A673 (cell line): ENCODE measurements at regions not wholly inside any gene's neighbourhood (a gene's known extent, or its start where the extent isn't known, plus 50 kb on each side); places are given as distances from the start of the nearest gene placed in this dataset.

Experiments used
- BruUV-seq: library from RNA; stranded (reverse); fragments of 400-500 nt; replicated peaks from 2 replicates; lab custom pipeline; 2021; lab: Mats Ljungman, UMichigan
- CTCF ChIA-PET: fragments of 300-600 bp; sonication (Branson Sonifier 250); formaldehyde crosslinking; loops from one replicate; lab custom pipeline; 2022; ENCODE audit warnings: antibody characterized with exemption; lab: Charles Lee
- POLR2A ChIA-PET: fragments of 300-600 bp; sonication (Branson Sonifier 250); formaldehyde crosslinking; loops from one replicate; lab custom pipeline; 2022; ENCODE audit warnings: antibody characterized with exemption; ENCODE audit not compliant: low non-redundant PET; lab: Charles Lee
- DNase-seq: peaks from one replicate; pipeline ENCODE4 v3.0.0-alpha.2; 2015; ENCODE audit warnings: low spot score
- H3K27ac ChIP-seq: fragments of 200-600 bp; sonication (generic); 2 replicates; pipeline ENCODE4 v1.5.1; 2016; ENCODE audit warnings: mixed run types, low read depth, mild to moderate bottlenecking, mixed read lengths, antibody characterized with exemption, low read length; ENCODE audit not compliant: poor library complexity, severe bottlenecking
- H3K27me3 ChIP-seq: fragments of 200-600 bp; sonication (generic); replicated peaks from 2 replicates; pipeline ENCODE4 v1.6.1; 2017; ENCODE audit warnings: mixed run types, low read depth, mild to moderate bottlenecking, mixed read lengths, antibody characterized with exemption, low read length; ENCODE audit not compliant: insufficient read depth, poor library complexity
- H3K36me3 ChIP-seq: fragments of 200-600 bp; sonication (generic); 2 replicates; pipeline ENCODE4 v1.6.1; 2016; ENCODE audit warnings: mixed run types, mild to moderate bottlenecking, mixed read lengths, antibody characterized with exemption, low read length; ENCODE audit not compliant: insufficient read depth, poor library complexity, severe bottlenecking
- H3K4me1 ChIP-seq: fragments of 200-600 bp; sonication (generic); 2 replicates; pipeline ENCODE4 v1.6.1; 2017; ENCODE audit warnings: mixed run types, mild to moderate bottlenecking, mixed read lengths, antibody characterized with exemption, low read length; ENCODE audit not compliant: insufficient read depth, poor library complexity, severe bottlenecking
- H3K4me3 ChIP-seq: fragments of 200-600 bp; sonication (generic); 2 replicates; pipeline ENCODE4 v1.5.1; 2016; ENCODE audit warnings: low read depth, mixed run types, mild to moderate bottlenecking, mixed read lengths, low read length; ENCODE audit not compliant: poor library complexity, severe bottlenecking
- H3K9me3 ChIP-seq: fragments of 200-600 bp; sonication (generic); 2 replicates; pipeline ENCODE4 v1.6.1; 2016; ENCODE audit warnings: mixed run types, low read depth, mild to moderate bottlenecking, mixed read lengths, antibody characterized with exemption, low read length; ENCODE audit not compliant: poor library complexity, severe bottlenecking
- CTCF ChIP-seq: fragments of 300-800, 200-600 bp; sonication (generic); conservative IDR thresholded peaks from 2 replicates; pipeline ENCODE4 v1.5.1; 2017; ENCODE audit warnings: low read depth, mild to moderate bottlenecking, antibody characterized with exemption, low read length, moderate library complexity, mixed read lengths
- EZH2 ChIP-seq: fragments of 200-600 bp; sonication (generic); IDR thresholded peaks from 2 replicates; pipeline ENCODE4 v1.6.1; 2017; ENCODE audit warnings: borderline replicate concordance, low read depth, mild to moderate bottlenecking, mixed read lengths, antibody characterized with exemption, low read length; ENCODE audit not compliant: poor library complexity, severe bottlenecking
- intact Hi-C: fragments of 100-400 bp; cut with micrococcal nuclease; formaldehyde crosslinking; loops from one replicate; pipeline ENCODE4 v1.10.0; 2022; ENCODE audit not compliant: unreplicated experiment

DNA sequence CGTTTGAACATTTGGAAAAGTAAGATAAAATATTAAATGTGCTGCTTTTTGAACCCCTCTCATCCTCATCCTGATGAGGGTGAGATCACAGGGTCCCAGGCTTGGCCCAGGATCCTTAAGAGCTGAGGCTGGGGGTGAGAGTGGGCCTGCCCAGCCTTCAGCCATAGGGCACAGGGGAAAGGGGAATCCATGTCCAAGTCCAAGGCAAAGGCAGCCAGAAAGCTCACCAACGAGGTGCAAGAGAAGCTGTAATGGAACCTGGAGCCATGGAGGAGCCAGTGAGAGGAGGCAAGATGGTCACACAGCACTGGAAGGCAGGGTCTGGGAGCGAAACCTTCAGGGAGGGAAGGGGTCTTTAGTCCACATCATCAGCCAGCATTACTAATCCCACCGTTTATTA is 191.9 kb downstream of the RRAGC start:
- no peak for DNase-seq
- Histone ChIP-seq H3K27ac (no peak overlapping the region), H3K4me1 (peaks cover 5% of the 10 kb centered on the region), H3K36me3 (no peaks in the 10 kb centered on the region), H3K9me3 (peaks cover 6% of the 10 kb centered on the region), H3K27me3 (peaks cover 3% of the 10 kb centered on the region), H3K4me3 (no peak overlapping the region)
- ChIA-PET CTCF (no interaction called here), POLR2A (no interaction called here)
- no TSS peak for BruUV-seq
- TF ChIP-seq CTCF (no peak), EZH2 (no peak)
- intact Hi-C loops = no loop called here

DNA sequence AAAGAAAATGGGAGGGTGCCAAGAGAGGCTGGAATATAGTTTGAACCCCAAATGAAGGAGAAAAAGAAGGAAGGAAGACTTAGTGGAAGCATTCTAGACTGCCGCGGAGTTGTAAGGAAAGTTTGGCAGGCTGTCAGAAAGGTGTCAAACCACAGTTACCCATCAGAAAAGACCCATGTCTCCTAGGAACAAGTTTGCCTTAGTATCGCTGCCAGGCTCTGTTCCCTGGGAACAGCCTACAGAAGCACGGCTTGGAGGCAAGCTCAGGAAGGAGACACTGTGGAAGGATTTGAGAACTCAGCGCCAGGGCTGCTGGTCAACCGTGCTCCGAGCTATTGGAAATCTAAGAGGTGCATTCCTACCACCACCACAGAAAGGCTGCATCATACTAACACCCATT is 197.4 kb downstream of the RRAGC start:
- no peaks in the 10 kb centered on the region for H3K4me1 ChIP-seq
- no peak overlapping the region for H3K27ac ChIP-seq
- H3K9me3 ChIP-seq = peaks cover 10% of the 10 kb centered on the region
- ChIA-PET POLR2A (no interaction called here), CTCF (no interaction called here)
- H3K27me3 ChIP-seq = peaks cover 3% of the 10 kb centered on the region
- BruUV-seq = no TSS peak
- H3K36me3 ChIP-seq = no peaks in the 10 kb centered on the region
- TF ChIP-seq EZH2 (no peak), CTCF (no peak)
- H3K4me3 ChIP-seq = no peak overlapping the region
- intact Hi-C loops = no loop called here
- no peak for DNase-seq

DNA sequence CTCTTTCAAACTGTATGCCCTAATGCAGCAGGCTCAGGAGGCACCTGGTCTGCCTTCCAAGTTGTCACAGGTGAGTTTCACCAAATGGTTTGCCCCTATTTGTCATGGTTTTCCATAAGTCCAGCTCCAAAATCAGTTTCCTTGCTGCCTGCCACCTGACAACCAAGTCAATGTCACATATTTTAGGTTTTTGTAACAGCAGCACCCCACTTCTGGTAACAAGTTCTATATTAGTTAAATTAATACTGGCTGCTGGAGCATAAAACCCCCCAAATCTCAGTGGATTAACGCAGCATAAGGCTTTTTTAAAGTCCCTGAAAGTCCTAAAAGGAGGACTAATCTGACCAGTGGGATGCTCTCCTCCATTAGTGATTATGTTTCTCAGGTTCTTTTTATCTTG is 200.7 kb downstream of the RRAGC start:
- H3K4me1 ChIP-seq = no peaks in the 10 kb centered on the region
- no peak for DNase-seq
- H3K27me3 ChIP-seq = peaks cover 3% of the 10 kb centered on the region
- no peak overlapping the region for H3K4me3 ChIP-seq
- peaks cover 4% of the 10 kb centered on the region for H3K9me3 ChIP-seq
- ChIA-PET CTCF (no interaction called here), POLR2A (no interaction called here)
- no TSS peak for BruUV-seq
- no peak for TF ChIP-seq EZH2
- no peak for TF ChIP-seq CTCF
- intact Hi-C loops = no loop called here
- no peaks in the 10 kb centered on the region for H3K36me3 ChIP-seq
- H3K27ac ChIP-seq = no peak overlapping the region
